Astrocyte (in vitro differentiated cells and primary cell): ENCODE measurements at regions not wholly inside any gene's neighbourhood (a gene's known extent, or its start where the extent isn't known, plus 50 kb on each side); places are given as distances from the start of the nearest gene placed in this dataset.

Experiments
- EZH2 ChIP-seq: IDR thresholded peaks from 2 replicates; pipeline ENCODE4 v1.6.1; 2012; ENCODE audit warnings: mild to moderate bottlenecking, low read length, inconsistent platforms; ENCODE audit not compliant: insufficient read depth
- TF ChIP-seq, protein P1 (sequence below): IDR thresholded peaks from 2 replicates; pipeline ENCODE4 v1.5.1; 2011; ENCODE audit warnings: low read depth, mild to moderate bottlenecking, inconsistent platforms, low read length, moderate library complexity; ENCODE audit not compliant: insufficient read depth

- TF ChIP-seq, protein P1, sequence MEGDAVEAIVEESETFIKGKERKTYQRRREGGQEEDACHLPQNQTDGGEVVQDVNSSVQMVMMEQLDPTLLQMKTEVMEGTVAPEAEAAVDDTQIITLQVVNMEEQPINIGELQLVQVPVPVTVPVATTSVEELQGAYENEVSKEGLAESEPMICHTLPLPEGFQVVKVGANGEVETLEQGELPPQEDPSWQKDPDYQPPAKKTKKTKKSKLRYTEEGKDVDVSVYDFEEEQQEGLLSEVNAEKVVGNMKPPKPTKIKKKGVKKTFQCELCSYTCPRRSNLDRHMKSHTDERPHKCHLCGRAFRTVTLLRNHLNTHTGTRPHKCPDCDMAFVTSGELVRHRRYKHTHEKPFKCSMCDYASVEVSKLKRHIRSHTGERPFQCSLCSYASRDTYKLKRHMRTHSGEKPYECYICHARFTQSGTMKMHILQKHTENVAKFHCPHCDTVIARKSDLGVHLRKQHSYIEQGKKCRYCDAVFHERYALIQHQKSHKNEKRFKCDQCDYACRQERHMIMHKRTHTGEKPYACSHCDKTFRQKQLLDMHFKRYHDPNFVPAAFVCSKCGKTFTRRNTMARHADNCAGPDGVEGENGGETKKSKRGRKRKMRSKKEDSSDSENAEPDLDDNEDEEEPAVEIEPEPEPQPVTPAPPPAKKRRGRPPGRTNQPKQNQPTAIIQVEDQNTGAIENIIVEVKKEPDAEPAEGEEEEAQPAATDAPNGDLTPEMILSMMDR: no peak
- TF ChIP-seq EZH2: no peak
These were observed 595.5 kb downstream of the FBXO15 start for GRCh38 chr18:73552171-73552570.
